ENCODE measurements at regions not wholly inside any gene's neighbourhood (a gene's known extent, or its start where the extent isn't known, plus 50 kb on each side); places are given as distances from the start of the nearest gene placed in this dataset.

DNA sequence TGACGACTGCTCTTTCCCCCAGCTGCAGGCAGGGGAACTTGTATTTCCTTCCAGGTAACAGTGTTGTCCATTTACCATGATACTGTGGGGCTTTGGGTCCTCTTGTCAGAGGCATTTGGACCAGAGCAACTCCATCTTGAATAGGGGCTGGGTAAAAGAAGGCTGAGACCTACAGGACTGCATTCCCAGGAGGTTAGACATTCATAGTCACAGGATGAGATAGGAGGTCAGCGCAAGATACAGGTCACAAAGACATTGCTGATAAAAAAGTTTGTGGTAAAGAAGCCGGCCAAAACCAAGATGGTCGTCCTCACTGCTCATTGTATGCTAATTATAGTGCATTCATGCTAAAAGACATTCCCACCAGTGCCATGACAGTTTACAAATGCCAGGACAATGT is 249.5 kb downstream of the SLC4A3 start:
- no peak for TF ChIP-seq POLR2A (IDR thresholded peaks at IDR 0.05)
- TF ChIP-seq, protein P1, sequence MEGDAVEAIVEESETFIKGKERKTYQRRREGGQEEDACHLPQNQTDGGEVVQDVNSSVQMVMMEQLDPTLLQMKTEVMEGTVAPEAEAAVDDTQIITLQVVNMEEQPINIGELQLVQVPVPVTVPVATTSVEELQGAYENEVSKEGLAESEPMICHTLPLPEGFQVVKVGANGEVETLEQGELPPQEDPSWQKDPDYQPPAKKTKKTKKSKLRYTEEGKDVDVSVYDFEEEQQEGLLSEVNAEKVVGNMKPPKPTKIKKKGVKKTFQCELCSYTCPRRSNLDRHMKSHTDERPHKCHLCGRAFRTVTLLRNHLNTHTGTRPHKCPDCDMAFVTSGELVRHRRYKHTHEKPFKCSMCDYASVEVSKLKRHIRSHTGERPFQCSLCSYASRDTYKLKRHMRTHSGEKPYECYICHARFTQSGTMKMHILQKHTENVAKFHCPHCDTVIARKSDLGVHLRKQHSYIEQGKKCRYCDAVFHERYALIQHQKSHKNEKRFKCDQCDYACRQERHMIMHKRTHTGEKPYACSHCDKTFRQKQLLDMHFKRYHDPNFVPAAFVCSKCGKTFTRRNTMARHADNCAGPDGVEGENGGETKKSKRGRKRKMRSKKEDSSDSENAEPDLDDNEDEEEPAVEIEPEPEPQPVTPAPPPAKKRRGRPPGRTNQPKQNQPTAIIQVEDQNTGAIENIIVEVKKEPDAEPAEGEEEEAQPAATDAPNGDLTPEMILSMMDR (IDR thresholded peaks at IDR 0.05): no peak

Data from body of pancreas (tissue), 4 donors.